ENCODE measurements at regions not wholly inside any gene's neighbourhood (a gene's known extent, or its start where the extent isn't known, plus 50 kb on each side); places are given as distances from the start of the nearest gene placed in this dataset.

DNA sequence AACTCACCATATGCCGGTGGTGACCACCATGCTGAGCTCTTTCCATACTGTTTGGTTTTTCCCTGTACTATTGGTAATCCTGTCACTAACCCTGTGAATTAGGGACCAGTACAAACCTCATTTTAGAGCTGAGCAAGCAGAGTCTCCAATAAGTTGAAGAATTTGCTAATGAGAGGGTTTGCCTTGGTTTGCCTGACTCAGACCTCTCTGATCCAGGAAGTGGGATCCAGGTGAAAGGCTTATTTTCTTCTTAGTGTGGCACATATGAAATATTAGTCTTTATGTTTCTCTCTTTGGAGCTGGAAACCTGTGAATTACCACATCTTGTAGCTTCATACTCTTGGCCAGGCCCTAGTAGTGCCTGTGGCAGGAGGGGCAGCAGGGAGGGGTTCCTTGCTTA, 114.1 kb upstream of the IGFBP3 start:
- TF ChIP-seq EZH2 (IDR thresholded peaks at IDR 0.05; ENCODE audit: insufficient read depth, poor library complexity, severe bottlenecking) (no peak), EZH2phosphoT487 (IDR thresholded peaks at IDR 0.05; ENCODE audit: insufficient read depth, low read depth) (no peak)

Measured in GM23248 (cell line).